ENCODE measurements at regions not wholly inside any gene's neighbourhood (a gene's known extent, or its start where the extent isn't known, plus 50 kb on each side); places are given as distances from the start of the nearest gene placed in this dataset.

DNA sequence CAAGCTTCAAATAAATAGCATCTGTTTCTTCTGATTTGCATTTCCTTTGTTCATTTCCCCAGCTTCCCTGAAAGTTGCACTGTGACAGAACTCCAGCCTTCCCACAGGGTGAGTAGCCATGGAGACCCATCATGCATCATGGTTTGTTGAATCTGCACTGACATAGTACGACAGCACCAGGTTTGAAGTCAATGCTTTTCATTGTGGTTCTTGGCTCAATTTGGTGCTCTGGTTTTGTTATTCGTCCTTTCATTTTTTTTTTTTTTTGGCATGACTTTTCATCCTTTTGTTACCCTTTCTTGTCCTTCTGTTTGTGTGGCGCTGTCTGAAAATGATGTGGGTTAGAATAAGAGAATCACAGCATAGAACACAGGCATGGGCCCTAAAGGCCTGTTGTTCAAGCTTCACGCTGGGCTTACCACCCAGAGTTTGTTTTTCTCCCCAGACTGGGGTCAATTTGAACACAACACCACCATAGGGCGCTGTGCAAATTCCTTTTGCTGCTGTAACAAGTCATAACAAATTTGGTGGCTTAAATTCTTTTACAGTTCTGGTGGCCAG lies 206.2 kb upstream of the CDH10 start:
- DNase-seq (ENCODE audit: low read depth): no peak
- no peak overlapping the region for H3K4me3 ChIP-seq (ENCODE audit: low read depth, low read length)
- TF ChIP-seq, protein P1, sequence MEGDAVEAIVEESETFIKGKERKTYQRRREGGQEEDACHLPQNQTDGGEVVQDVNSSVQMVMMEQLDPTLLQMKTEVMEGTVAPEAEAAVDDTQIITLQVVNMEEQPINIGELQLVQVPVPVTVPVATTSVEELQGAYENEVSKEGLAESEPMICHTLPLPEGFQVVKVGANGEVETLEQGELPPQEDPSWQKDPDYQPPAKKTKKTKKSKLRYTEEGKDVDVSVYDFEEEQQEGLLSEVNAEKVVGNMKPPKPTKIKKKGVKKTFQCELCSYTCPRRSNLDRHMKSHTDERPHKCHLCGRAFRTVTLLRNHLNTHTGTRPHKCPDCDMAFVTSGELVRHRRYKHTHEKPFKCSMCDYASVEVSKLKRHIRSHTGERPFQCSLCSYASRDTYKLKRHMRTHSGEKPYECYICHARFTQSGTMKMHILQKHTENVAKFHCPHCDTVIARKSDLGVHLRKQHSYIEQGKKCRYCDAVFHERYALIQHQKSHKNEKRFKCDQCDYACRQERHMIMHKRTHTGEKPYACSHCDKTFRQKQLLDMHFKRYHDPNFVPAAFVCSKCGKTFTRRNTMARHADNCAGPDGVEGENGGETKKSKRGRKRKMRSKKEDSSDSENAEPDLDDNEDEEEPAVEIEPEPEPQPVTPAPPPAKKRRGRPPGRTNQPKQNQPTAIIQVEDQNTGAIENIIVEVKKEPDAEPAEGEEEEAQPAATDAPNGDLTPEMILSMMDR (IDR thresholded peaks at IDR 0.05; ENCODE audit: low read depth, low read length): no peak
- no peak for TF ChIP-seq POLR2A (IDR thresholded peaks at IDR 0.05; ENCODE audit: extremely low read depth, insufficient read length)
- TF ChIP-seq, protein P2, sequence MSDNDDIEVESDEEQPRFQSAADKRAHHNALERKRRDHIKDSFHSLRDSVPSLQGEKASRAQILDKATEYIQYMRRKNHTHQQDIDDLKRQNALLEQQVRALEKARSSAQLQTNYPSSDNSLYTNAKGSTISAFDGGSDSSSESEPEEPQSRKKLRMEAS (IDR thresholded peaks at IDR 0.05; ENCODE audit: low read depth, low read length): no peak
- no peak for TF ChIP-seq MYC (IDR thresholded peaks at IDR 0.05; ENCODE audit: low read depth, low read length)

DNA sequence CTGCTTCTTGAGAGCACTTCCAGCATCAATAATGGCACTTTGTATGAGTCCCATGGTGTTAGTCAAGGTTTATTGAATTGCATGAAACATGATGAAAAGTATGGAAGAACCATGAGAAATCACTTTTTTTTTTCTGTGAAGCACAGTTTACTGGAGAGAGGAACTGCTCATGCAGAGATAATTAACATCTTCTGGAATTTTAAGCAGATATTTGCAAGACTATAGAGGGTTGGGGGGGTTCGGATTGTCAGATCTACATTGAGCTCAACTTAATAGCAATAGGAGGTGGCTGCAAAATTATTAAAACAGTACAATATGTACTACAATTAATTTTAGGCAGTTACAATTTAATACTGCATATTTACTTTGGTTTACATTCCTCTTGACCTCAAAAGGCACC lies 204.4 kb upstream of the CDH10 start:
- TF ChIP-seq, protein P1 (IDR thresholded peaks at IDR 0.05; ENCODE audit: low read depth, low read length): no peak
- TF ChIP-seq MYC (IDR thresholded peaks at IDR 0.05; ENCODE audit: low read depth, low read length) (no peak), POLR2A (IDR thresholded peaks at IDR 0.05; ENCODE audit: extremely low read depth, insufficient read length) (no peak)
- TF ChIP-seq, protein P2 (IDR thresholded peaks at IDR 0.05; ENCODE audit: low read depth, low read length): no peak
- DNase-seq (ENCODE audit: low read depth): no peak
- no peak overlapping the region for H3K4me3 ChIP-seq (ENCODE audit: low read depth, low read length)

DNA sequence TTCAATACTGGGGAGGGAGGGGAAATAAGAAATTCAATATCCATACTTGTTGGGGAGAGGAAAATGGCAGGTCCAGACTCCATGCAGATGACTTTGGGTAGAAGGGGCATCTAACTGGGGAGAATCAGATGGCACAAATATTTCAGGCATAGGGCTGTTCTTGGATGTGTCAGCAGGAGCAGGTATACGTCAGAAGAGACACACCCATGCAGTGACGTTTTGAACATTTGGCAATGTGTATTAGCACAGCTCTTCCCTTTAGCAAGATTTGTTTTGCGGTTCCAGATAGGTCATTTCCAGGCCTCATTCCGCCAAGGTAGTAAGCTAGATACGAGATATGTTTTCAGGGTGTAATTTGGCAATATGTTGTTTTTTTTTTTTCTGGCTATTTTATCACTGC lies 187.2 kb upstream of the CDH10 start:
- TF ChIP-seq, protein P1 (IDR thresholded peaks at IDR 0.05; ENCODE audit: low read depth, low read length): no peak
- TF ChIP-seq, protein P2 (IDR thresholded peaks at IDR 0.05; ENCODE audit: low read depth, low read length): no peak
- no peak for TF ChIP-seq POLR2A (IDR thresholded peaks at IDR 0.05; ENCODE audit: extremely low read depth, insufficient read length)
- TF ChIP-seq MYC (IDR thresholded peaks at IDR 0.05; ENCODE audit: low read depth, low read length): no peak
- DNase-seq (ENCODE audit: low read depth): no peak
- no peak overlapping the region for H3K4me3 ChIP-seq (ENCODE audit: low read depth, low read length)

DNA sequence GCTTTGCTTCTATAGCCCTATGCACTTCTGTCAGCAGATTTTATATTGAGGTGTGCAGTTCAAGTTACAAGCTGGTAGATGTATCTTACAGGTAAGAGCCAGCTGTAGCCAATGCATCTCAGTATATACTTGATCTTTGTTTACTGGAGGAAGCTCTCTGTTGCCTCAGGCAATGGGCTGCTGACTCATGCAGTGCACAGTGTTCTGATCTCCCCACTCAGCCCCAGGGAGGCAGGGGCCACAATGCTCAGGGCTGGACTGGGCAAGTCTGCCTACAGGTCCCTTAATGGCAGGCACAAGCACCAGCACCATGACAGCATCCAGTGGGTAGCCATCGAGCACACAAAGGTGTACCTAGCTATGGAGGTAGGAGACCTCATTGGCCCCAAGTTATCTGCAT lies 178.8 kb upstream of the CDH10 start:
- H3K4me3 ChIP-seq (ENCODE audit: low read depth, low read length): no peak overlapping the region
- DNase-seq (ENCODE audit: low read depth): no peak
- TF ChIP-seq POLR2A (IDR thresholded peaks at IDR 0.05; ENCODE audit: extremely low read depth, insufficient read length): no peak
- TF ChIP-seq, protein P2 (IDR thresholded peaks at IDR 0.05; ENCODE audit: low read depth, low read length): no peak
- TF ChIP-seq MYC (IDR thresholded peaks at IDR 0.05; ENCODE audit: low read depth, low read length): no peak
- TF ChIP-seq, protein P1 (IDR thresholded peaks at IDR 0.05; ENCODE audit: low read depth, low read length): no peak

DNA sequence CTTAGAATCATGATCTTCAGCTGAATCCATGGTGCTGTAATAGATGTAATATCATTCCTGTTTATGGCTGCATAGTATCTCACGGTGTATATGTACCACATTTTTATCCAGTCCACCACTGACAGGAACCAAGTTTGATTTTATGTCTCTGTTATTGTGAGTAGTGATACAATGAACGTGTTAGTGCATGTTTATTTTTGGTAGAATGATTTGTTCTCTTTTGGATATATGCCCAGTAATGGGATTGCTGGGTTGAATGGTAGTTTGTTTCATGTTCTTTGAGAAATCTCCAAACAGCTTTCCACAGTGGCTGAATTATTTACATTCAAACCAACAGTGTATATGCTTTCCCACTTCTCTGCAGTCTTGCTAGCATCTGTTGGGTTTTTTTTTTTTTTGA lies 175.1 kb upstream of the CDH10 start:
- DNase-seq (ENCODE audit: low read depth): no peak
- no peak for TF ChIP-seq MYC (IDR thresholded peaks at IDR 0.05; ENCODE audit: low read depth, low read length)
- TF ChIP-seq, protein P2 (IDR thresholded peaks at IDR 0.05; ENCODE audit: low read depth, low read length): no peak
- TF ChIP-seq, protein P1 (IDR thresholded peaks at IDR 0.05; ENCODE audit: low read depth, low read length): no peak
- no peak for TF ChIP-seq POLR2A (IDR thresholded peaks at IDR 0.05; ENCODE audit: extremely low read depth, insufficient read length)

More for the DNA sequence above, 175.1 kb upstream of the CDH10 start:
- no peak overlapping the region for H3K4me3 ChIP-seq (ENCODE audit: low read depth, low read length)

Data from NB4 (cell line).